ENCODE measurements at regions not wholly inside any gene's neighbourhood (a gene's known extent, or its start where the extent isn't known, plus 50 kb on each side); places are given as distances from the start of the nearest gene placed in this dataset.

DNA sequence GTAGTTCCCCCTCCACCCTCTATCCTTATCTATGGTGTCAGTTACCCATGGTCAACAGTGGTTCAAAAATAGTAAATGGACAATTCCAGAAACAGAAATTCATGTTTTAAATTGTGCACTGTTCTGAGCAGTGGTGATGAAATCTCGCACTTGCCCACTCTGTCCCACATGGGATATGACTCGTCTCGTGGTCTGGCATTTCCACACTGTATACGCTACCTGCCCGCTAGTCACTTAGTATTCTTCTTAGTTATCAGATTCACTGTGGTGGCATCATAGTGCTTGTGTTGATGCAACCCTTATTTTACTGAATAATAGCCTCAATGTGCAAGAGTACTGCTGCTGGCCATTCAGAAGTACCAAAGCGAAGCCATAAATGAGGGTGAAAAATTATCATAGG is 507.0 kb downstream of the SNAPC1 start (continued):
- TF ChIP-seq, protein P1, sequence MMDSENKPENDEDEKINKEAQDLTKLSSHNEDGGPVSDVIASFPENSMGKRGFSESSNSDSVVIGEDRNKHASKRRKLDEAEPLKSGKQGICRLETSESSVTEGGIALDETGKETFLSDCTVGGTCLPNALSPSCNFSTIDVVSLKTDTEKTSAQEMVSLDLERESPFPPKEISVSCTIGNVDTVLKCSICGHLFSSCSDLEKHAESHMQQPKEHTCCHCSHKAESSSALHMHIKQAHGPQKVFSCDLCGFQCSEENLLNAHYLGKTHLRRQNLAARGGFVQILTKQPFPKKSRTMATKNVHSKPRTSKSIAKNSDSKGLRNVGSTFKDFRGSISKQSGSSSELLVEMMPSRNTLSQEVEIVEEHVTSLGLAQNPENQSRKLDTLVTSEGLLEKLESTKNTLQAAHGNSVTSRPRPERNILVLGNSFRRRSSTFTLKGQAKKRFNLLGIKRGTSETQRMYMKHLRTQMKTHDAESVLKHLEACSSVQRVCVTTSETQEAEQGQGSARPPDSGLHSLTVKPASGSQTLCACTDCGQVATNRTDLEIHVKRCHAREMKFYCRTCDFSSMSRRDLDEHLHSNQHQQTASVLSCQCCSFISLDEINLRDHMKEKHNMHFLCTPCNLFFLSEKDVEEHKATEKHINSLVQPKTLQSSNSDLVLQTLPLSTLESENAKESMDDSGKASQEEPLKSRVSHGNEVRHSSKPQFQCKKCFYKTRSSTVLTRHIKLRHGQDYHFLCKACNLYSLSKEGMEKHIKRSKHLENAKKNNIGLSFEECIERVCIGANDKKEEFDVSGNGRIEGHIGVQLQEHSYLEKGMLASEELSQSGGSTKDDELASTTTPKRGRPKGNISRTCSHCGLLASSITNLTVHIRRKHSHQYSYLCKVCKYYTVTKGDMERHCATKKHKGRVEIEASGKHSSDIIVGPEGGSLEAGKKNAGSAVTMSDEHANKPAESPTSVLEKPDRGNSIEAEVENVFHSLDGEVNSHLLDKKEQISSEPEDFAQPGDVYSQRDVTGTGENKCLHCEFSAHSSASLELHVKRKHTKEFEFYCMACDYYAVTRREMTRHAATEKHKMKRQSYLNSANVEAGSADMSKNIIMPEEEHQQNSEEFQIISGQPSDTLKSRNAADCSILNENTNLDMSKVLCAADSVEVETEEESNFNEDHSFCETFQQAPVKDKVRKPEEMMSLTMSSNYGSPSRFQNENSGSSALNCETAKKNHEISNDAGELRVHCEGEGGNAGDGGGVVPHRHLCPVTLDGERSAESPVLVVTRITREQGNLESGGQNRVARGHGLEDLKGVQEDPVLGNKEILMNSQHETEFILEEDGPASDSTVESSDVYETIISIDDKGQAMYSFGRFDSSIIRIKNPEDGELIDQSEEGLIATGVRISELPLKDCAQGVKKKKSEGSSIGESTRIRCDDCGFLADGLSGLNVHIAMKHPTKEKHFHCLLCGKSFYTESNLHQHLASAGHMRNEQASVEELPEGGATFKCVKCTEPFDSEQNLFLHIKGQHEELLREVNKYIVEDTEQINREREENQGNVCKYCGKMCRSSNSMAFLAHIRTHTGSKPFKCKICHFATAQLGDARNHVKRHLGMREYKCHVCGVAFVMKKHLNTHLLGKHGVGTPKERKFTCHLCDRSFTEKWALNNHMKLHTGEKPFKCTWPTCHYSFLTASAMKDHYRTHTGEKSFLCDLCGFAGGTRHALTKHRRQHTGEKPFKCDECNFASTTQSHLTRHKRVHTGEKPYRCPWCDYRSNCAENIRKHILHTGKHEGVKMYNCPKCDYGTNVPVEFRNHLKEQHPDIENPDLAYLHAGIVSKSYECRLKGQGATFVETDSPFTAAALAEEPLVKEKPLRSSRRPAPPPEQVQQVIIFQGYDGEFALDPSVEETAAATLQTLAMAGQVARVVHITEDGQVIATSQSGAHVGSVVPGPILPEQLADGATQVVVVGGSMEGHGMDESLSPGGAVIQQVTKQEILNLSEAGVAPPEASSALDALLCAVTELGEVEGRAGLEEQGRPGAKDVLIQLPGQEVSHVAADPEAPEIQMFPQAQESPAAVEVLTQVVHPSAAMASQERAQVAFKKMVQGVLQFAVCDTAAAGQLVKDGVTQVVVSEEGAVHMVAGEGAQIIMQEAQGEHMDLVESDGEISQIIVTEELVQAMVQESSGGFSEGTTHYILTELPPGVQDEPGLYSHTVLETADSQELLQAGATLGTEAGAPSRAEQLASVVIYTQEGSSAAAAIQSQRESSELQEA (IDR thresholded peaks at IDR 0.05; ENCODE audit: low read depth): no peak
- TF ChIP-seq HNRNPLL (IDR thresholded peaks at IDR 0.05; ENCODE audit: low read depth, low read length, poor library complexity, severe bottlenecking): no peak
- TF ChIP-seq SMARCB1 (IDR thresholded peaks at IDR 0.05; ENCODE audit: insufficient read length, low read depth): no peak
- no peak for TF ChIP-seq ESRRB (CRISPR knock-in tag; IDR thresholded peaks at IDR 0.05; ENCODE audit: borderline replicate concordance)
- TF ChIP-seq HDAC6 (IDR thresholded peaks at IDR 0.05; ENCODE audit: low read depth, low read length): no peak
- no peak for TF ChIP-seq CSDE1 (IDR thresholded peaks at IDR 0.05)
- TF ChIP-seq GTF2E2 (tag; IDR thresholded peaks at IDR 0.05): no peak
- no peak for TF ChIP-seq PPARD (CRISPR knock-in tag; IDR thresholded peaks at IDR 0.05)
